Mammary epithelial cell (primary cell): ENCODE measurements at regions not wholly inside any gene's neighbourhood (a gene's known extent, or its start where the extent isn't known, plus 50 kb on each side); places are given as distances from the start of the nearest gene placed in this dataset.

ENCODE experiments used
- EZH2 ChIP-seq: IDR thresholded peaks from 2 replicates; pipeline ENCODE4 v1.6.1; 2012; ENCODE audit warnings: low read length, inconsistent platforms, borderline replicate concordance
- TF ChIP-seq, protein P1 (sequence below), 2 donors: IDR thresholded peaks in 1 of 2; conservative IDR thresholded peaks in 1 of 2; 2 replicates each; pipeline ENCODE4 v1.5.1; 2011 to 2012; ENCODE audit warnings: inconsistent platforms in 2 of 2, low read length in 2 of 2, mild to moderate bottlenecking in 2 of 2, control low read depth in 1 of 2, low read depth in 1 of 2; ENCODE audit not compliant: insufficient read depth in 1 of 2; ENCODE audit errors: extremely low read depth in 1 of 2

DNA sequence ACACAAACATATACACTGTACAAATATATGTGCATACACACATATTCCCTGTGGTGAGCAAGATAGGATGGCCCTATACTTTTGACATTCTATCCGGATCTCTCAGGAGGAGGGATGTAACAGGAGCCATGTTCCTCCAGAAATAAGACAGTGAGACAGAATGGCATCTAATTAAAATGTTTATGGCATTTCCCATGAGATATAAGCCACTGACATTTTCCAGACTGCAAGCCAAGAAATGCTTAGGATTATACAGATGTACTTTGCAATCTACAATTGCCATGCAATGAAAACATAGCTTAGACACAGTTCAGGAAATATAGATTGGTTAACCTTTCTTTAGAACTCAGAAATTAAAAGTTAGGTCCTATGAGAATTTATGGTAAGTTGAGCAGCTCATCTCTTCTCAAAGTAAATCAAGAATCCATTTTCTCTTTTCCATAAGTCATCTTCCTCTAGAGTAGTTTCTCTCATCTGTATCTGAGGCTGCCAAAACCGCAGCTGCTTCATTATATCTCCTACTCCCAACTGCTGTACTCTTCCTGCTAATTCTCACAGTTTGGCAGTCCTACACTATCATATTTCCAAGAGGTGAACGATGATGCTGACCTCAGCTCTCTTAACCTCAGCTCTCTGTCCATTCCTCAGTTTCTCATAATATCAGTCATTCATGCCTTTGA lies 1719.1 kb downstream of the MAT2B start:
- TF ChIP-seq, protein P1, sequence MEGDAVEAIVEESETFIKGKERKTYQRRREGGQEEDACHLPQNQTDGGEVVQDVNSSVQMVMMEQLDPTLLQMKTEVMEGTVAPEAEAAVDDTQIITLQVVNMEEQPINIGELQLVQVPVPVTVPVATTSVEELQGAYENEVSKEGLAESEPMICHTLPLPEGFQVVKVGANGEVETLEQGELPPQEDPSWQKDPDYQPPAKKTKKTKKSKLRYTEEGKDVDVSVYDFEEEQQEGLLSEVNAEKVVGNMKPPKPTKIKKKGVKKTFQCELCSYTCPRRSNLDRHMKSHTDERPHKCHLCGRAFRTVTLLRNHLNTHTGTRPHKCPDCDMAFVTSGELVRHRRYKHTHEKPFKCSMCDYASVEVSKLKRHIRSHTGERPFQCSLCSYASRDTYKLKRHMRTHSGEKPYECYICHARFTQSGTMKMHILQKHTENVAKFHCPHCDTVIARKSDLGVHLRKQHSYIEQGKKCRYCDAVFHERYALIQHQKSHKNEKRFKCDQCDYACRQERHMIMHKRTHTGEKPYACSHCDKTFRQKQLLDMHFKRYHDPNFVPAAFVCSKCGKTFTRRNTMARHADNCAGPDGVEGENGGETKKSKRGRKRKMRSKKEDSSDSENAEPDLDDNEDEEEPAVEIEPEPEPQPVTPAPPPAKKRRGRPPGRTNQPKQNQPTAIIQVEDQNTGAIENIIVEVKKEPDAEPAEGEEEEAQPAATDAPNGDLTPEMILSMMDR (conservative IDR thresholded peaks at IDR 0.05 in 1 of 2, IDR thresholded peaks at IDR 0.05 in 1 of 2; ENCODE audit: extremely low read depth in 1 of 2, insufficient read depth in 1 of 2, low read depth in 1 of 2, low read length in 2 of 2) = no peak
- TF ChIP-seq EZH2 = no peak
